B cell (primary cell): ENCODE measurements at regions not wholly inside any gene's neighbourhood (a gene's known extent, or its start where the extent isn't known, plus 50 kb on each side); places are given as distances from the start of the nearest gene placed in this dataset.

Source experiments
- ATAC-seq: fragments of 200-7000 bp; cut with Tn5 transposase; one replicate; pipeline ENCODE4 v1.10.0; 2021; ENCODE audit warnings: low read depth, mild to moderate bottlenecking, moderate number of reproducible peaks, moderate library complexity
- CTCF ChIA-PET: fragments of 350-600 bp; sonication (Branson Sonifier 250); formaldehyde crosslinking; loops from one replicate; lab custom pipeline; 2021; ENCODE audit warnings: antibody characterized with exemption, inconsistent platforms; lab: Charles Lee
- POLR2A ChIA-PET: fragments of 350-600 bp; sonication (Branson Sonifier 250); formaldehyde crosslinking; loops from one replicate; lab custom pipeline; 2021; ENCODE audit warnings: antibody characterized with exemption; lab: Charles Lee
- DNase-seq: peaks from one replicate; pipeline ENCODE4 v3.0.0; 2013
- H2AFZ ChIP-seq: 2 replicates; pipeline ENCODE4 v1.6.1; 2012; ENCODE audit warnings: mild to moderate bottlenecking, low read depth, low read length; ENCODE audit not compliant: insufficient read depth, poor library complexity, severe bottlenecking
- H3K27ac ChIP-seq, 2 donors: 1 replicate in 1 of 2; 2 replicates in 1 of 2; pipeline ENCODE4 v1.5.1; 2012 to 2013; ENCODE audit warnings: low read length in 2 of 2, mild to moderate bottlenecking in 2 of 2, moderate library complexity in 1 of 2
- H3K27me3 ChIP-seq, 4 experiments: fragments of 200-600 bp in 1 of 4; sonication (generic) in 1 of 4; replicated peaks in 1 of 4; 1 replicate in 2 of 4; 2 replicates in 2 of 4; pipeline versions ENCODE4 v1.6.1 to v1.7.0; 2013 to 2016; ENCODE audit warnings: low read length in 3 of 4, mild to moderate bottlenecking in 2 of 4, mixed read lengths in 1 of 4, moderate library complexity in 1 of 4; ENCODE audit not compliant: insufficient read depth in 4 of 4, control insufficient read depth in 3 of 4; ENCODE audit errors: control extremely low read depth in 1 of 4
- H3K36me3 ChIP-seq, 2 experiments: replicated peaks in 1 of 2; 1 replicate in 1 of 2; 2 replicates in 1 of 2; pipeline versions ENCODE4 v1.6.1 to v1.7.1; 2013; ENCODE audit warnings: low read length in 1 of 2; ENCODE audit not compliant: insufficient read depth in 2 of 2, control insufficient read depth in 1 of 2; ENCODE audit errors: control extremely low read depth in 1 of 2, extremely low read depth in 1 of 2
- H3K4me1 ChIP-seq, 2 donors: fragments of 200-600 bp in 1 of 2; sonication (generic) in 1 of 2; 1 replicate in 1 of 2; 2 replicates in 1 of 2; pipeline versions ENCODE4 v1.5.1 to v1.6.1; 2013 to 2017; ENCODE audit warnings: low read length in 2 of 2; ENCODE audit not compliant: control insufficient read depth in 2 of 2, insufficient read depth in 2 of 2
- H3K4me2 ChIP-seq: replicated peaks from 2 replicates; pipeline ENCODE3; 2012; ENCODE audit warnings: mild to moderate bottlenecking, low read depth, low read length; ENCODE audit not compliant: poor library complexity, severe bottlenecking
- H3K4me3 ChIP-seq, 5 experiments: fragments of 200-600 bp in 1 of 5; sonication (generic) in 1 of 5; 1 replicate in 3 of 5; 2 replicates in 2 of 5; pipeline versions ENCODE4 v1.5.1 to v1.7.0; 2011 to 2016; ENCODE audit warnings: low read length in 4 of 5, mild to moderate bottlenecking in 4 of 5, low read depth in 2 of 5, control low read depth in 1 of 5, moderate library complexity in 1 of 5; ENCODE audit not compliant: insufficient read depth in 1 of 5; ENCODE audit errors: control extremely low read depth in 1 of 5, extremely low read depth in 1 of 5
- H3K79me2 ChIP-seq: fragments of 200-600 bp; sonication (generic); one replicate; pipeline ENCODE4 v1.6.0; 2016; ENCODE audit warnings: low read length; ENCODE audit not compliant: control insufficient read depth, insufficient read depth
- H3K9ac ChIP-seq: fragments of 200-600 bp; sonication (generic); 2 replicates; pipeline ENCODE4 v1.6.1; 2017; ENCODE audit warnings: mild to moderate bottlenecking, low read length, moderate library complexity
- H3K9me3 ChIP-seq, 3 donors: one replicate each; pipeline versions ENCODE4 v1.6.1 to v1.7.1; 2013; ENCODE audit warnings: low read length in 2 of 3; ENCODE audit not compliant: control insufficient read depth in 2 of 3, insufficient read depth in 1 of 3; ENCODE audit errors: control extremely low read depth in 1 of 3
- H4K20me1 ChIP-seq: 2 replicates; pipeline ENCODE4 v1.6.0; 2012; ENCODE audit warnings: mild to moderate bottlenecking, low read length; ENCODE audit not compliant: insufficient read depth, control insufficient read depth, poor library complexity, severe bottlenecking
- H3K27ac Mint-ChIP-seq: one replicate; pipeline ENCODE4 v1.8.0; 2021; ENCODE audit warnings: mixed read lengths
- H3K27me3 Mint-ChIP-seq: one replicate; pipeline ENCODE4 v1.8.0; 2021; ENCODE audit warnings: mixed read lengths
- H3K4me1 Mint-ChIP-seq: one replicate; pipeline ENCODE4 v1.8.0; 2021; ENCODE audit warnings: mixed read lengths
- H3K4me3 Mint-ChIP-seq: one replicate; pipeline ENCODE4 v1.8.0; 2021; ENCODE audit warnings: mixed read lengths
- H3K9me3 Mint-ChIP-seq: one replicate; pipeline ENCODE4 v1.8.0; 2022; ENCODE audit warnings: mixed read lengths; ENCODE audit not compliant: insufficient read depth
- EZH2 ChIP-seq: IDR thresholded peaks from 2 replicates; pipeline ENCODE4 v1.6.1; 2012; ENCODE audit warnings: borderline replicate concordance, low read depth, mild to moderate bottlenecking, moderate library complexity, low read length; ENCODE audit not compliant: insufficient read depth, poor library complexity, severe bottlenecking
- WGBS: methylation state at CpG from one replicate; pipeline ENCODE4 v1.1.5; 2013; ENCODE audit warnings: missing lambda C conversion rate; ENCODE audit not compliant: insufficient coverage; 5-methylcytosine and 5-hydroxymethylcytosine counted together
- intact Hi-C: fragments of 100-400 bp; cut with micrococcal nuclease; formaldehyde crosslinking; loops from one replicate; pipeline ENCODE4 v1.10.0; 2022
- TF ChIP-seq, protein P1 (sequence below): fragments of 200-600 bp; IDR thresholded peaks from one replicate; pipeline ENCODE4 v1.8.0; 2022; ENCODE audit warnings: antibody characterized with exemption, mild to moderate bottlenecking

- Histone ChIP-seq H3K27me3 (peaks cover 0 to 5% (median 0%) of the 10 kb centered on the region in 4 experiments), H3K4me3 (no peak overlapping the region), H3K4me1 (no peaks in the 10 kb centered on the region), H3K36me3 (no peaks in the 10 kb centered on the region), H3K4me2 (no peak overlapping the region), H3K79me2 (no peaks in the 10 kb centered on the region), H3K9me3 (no peaks in the 10 kb centered on the region), H3K27ac (no peak overlapping the region), H4K20me1 (no peaks in the 10 kb centered on the region), H3K9ac (no peak overlapping the region), H2AFZ (no peak overlapping the region)
- TF ChIP-seq EZH2 = no peak
- TF ChIP-seq, protein P1, sequence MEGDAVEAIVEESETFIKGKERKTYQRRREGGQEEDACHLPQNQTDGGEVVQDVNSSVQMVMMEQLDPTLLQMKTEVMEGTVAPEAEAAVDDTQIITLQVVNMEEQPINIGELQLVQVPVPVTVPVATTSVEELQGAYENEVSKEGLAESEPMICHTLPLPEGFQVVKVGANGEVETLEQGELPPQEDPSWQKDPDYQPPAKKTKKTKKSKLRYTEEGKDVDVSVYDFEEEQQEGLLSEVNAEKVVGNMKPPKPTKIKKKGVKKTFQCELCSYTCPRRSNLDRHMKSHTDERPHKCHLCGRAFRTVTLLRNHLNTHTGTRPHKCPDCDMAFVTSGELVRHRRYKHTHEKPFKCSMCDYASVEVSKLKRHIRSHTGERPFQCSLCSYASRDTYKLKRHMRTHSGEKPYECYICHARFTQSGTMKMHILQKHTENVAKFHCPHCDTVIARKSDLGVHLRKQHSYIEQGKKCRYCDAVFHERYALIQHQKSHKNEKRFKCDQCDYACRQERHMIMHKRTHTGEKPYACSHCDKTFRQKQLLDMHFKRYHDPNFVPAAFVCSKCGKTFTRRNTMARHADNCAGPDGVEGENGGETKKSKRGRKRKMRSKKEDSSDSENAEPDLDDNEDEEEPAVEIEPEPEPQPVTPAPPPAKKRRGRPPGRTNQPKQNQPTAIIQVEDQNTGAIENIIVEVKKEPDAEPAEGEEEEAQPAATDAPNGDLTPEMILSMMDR = no peak
- no peak overlapping the region for H3K27ac Mint-ChIP-seq
- H3K4me1 Mint-ChIP-seq = no peaks in the 10 kb centered on the region
- ATAC-seq = no peak
- POLR2A ChIA-PET = no interaction called here
- 91% methylated on average over 32 of the region's 32 CpGs for WGBS
- no peak overlapping the region for H3K4me3 Mint-ChIP-seq
- H3K27me3 Mint-ChIP-seq = peaks cover 22% of the 10 kb centered on the region
- no peaks in the 10 kb centered on the region for H3K9me3 Mint-ChIP-seq
- intact Hi-C loops = no loop called here
- CTCF ChIA-PET = no interaction called here
- DNase-seq = no peak
Observed at GRCh38 chr17:79530361-79531105, 80.3 kb downstream of the RBFOX3 start.

GRCh38 chr17:79529661-79530081, 81.2 kb downstream of the RBFOX3 start:
- Mint-ChIP-seq H3K27ac (no peak overlapping the region), H3K4me1 (no peaks in the 10 kb centered on the region), H3K4me3 (no peak overlapping the region), H3K27me3 (peaks cover 25% of the 10 kb centered on the region), H3K9me3 (no peaks in the 10 kb centered on the region)
- no peak overlapping the region for H2AFZ ChIP-seq
- no peak overlapping the region for H3K27ac ChIP-seq
- no peak for DNase-seq
- intact Hi-C loops = no loop called here
- ChIA-PET POLR2A (no interaction called here), CTCF (no interaction called here)
- no peaks in the 10 kb centered on the region for H3K9me3 ChIP-seq
- H3K4me1 ChIP-seq = no peaks in the 10 kb centered on the region
- no peaks in the 10 kb centered on the region for H3K36me3 ChIP-seq
- 54% methylated on average over 11 of the region's 11 CpGs for WGBS
- no peak for TF ChIP-seq EZH2
- TF ChIP-seq, protein P1 = no peak
- no peak overlapping the region for H3K4me3 ChIP-seq
- no peak for ATAC-seq
- H3K79me2 ChIP-seq = no peaks in the 10 kb centered on the region
- H3K4me2 ChIP-seq = no peak overlapping the region
- H4K20me1 ChIP-seq = no peaks in the 10 kb centered on the region
- peaks cover 0 to 5% (median 0%) of the 10 kb centered on the region in 4 experiments for H3K27me3 ChIP-seq
- H3K9ac ChIP-seq = no peak overlapping the region
